ENCODE measurements at regions not wholly inside any gene's neighbourhood (a gene's known extent, or its start where the extent isn't known, plus 50 kb on each side); places are given as distances from the start of the nearest gene placed in this dataset.

DNA sequence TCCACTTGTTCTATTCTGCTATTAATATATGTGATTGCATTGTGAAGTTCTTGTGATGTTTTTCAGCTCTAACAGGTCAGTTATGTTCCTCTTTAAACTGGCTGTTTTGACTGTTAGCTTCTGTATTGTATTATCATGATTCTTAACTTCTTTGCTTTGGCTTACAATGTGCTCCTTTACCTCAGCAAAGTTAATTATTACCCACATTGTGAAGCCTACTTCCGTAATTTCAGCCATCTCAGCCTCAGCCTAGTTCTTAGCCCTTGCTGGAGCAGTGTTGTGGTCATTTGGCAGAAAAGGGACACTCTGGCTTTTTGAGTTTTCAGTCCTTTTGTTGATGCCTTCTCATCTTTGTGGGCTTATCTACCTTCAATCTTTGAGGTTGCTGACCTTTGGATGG lies 440.2 kb downstream of the TBC1D32 start:
- no peaks in the 10 kb centered on the region for H3K36me3 ChIP-seq (ENCODE audit: insufficient read depth)
- H3K4me2 ChIP-seq = no peak overlapping the region
- H3K79me2 ChIP-seq (ENCODE audit: insufficient read depth, low read depth) = no peaks in the 10 kb centered on the region
- H3K4me3 ChIP-seq (IDR thresholded peaks at IDR 0.05; ENCODE audit: insufficient read depth, low read depth, low read length) = no peak overlapping the region
- no peak for TF ChIP-seq CTCF (conservative IDR thresholded peaks at IDR 0.05; ENCODE audit: low read depth, low read length)
- H3K9ac ChIP-seq = no peak overlapping the region
- H3K4me1 ChIP-seq (ENCODE audit: low read depth, poor library complexity, severe bottlenecking) = no peaks in the 10 kb centered on the region
- no peaks in the 10 kb centered on the region for H4K20me1 ChIP-seq (ENCODE audit: insufficient read depth)
- H3K27ac ChIP-seq = no peak overlapping the region
- H2AFZ ChIP-seq (ENCODE audit: low read depth) = no peak overlapping the region
- no peaks in the 10 kb centered on the region for H3K27me3 ChIP-seq (ENCODE audit: insufficient read depth, low read depth)

DNA sequence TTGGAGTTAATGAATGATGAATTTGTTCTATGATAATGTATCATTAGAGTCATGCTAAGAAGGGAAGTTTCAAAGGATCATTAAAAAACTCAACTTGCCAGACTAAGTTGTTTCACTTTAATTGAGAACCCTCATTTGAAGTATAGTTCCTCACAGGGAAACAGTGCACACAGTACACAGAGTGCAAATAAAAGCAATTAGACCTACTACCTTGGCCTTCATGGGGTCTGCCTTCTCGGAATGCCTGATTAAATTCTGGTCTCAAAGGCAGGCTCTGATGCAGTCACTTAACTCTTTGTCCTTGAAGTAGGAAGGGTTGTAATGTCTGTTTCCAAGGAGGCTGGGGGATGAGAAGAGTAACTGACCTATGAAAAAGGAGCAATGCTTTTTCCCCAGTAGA lies 457.3 kb downstream of the TBC1D32 start:
- TF ChIP-seq CTCF (conservative IDR thresholded peaks at IDR 0.05; ENCODE audit: low read depth, low read length) = no peak
- Histone ChIP-seq H3K4me3 (IDR thresholded peaks at IDR 0.05; ENCODE audit: insufficient read depth, low read depth, low read length) (no peak overlapping the region), H3K27me3 (ENCODE audit: insufficient read depth, low read depth) (no peaks in the 10 kb centered on the region), H3K79me2 (ENCODE audit: insufficient read depth, low read depth) (no peaks in the 10 kb centered on the region), H3K36me3 (ENCODE audit: insufficient read depth) (no peaks in the 10 kb centered on the region), H2AFZ (ENCODE audit: low read depth) (no peak overlapping the region), H3K4me1 (ENCODE audit: low read depth, poor library complexity, severe bottlenecking) (no peaks in the 10 kb centered on the region), H3K27ac (no peak overlapping the region), H3K4me2 (no peak overlapping the region), H4K20me1 (ENCODE audit: insufficient read depth) (no peaks in the 10 kb centered on the region), H3K9ac (no peak overlapping the region)

GRCh38 chr6:120876424-120876823 lies 457.9 kb downstream of the TBC1D32 start:
- H3K36me3 ChIP-seq (ENCODE audit: insufficient read depth) = no peaks in the 10 kb centered on the region
- H3K4me2 ChIP-seq = no peak overlapping the region
- no peak overlapping the region for H3K9ac ChIP-seq
- no peak overlapping the region for H3K27ac ChIP-seq
- no peak overlapping the region for H2AFZ ChIP-seq (ENCODE audit: low read depth)
- TF ChIP-seq CTCF (conservative IDR thresholded peaks at IDR 0.05; ENCODE audit: low read depth, low read length) = no peak
- H3K4me1 ChIP-seq (ENCODE audit: low read depth, poor library complexity, severe bottlenecking) = no peaks in the 10 kb centered on the region
- H3K4me3 ChIP-seq (IDR thresholded peaks at IDR 0.05; ENCODE audit: insufficient read depth, low read depth, low read length) = no peak overlapping the region
- H3K27me3 ChIP-seq (ENCODE audit: insufficient read depth, low read depth) = no peaks in the 10 kb centered on the region
- H4K20me1 ChIP-seq (ENCODE audit: insufficient read depth) = no peaks in the 10 kb centered on the region
- no peaks in the 10 kb centered on the region for H3K79me2 ChIP-seq (ENCODE audit: insufficient read depth, low read depth)

- H3K4me2 ChIP-seq = no peak overlapping the region
- no peak overlapping the region for H2AFZ ChIP-seq (ENCODE audit: low read depth)
- TF ChIP-seq CTCF (conservative IDR thresholded peaks at IDR 0.05; ENCODE audit: low read depth, low read length) = no peak
- H3K27me3 ChIP-seq (ENCODE audit: insufficient read depth, low read depth) = no peaks in the 10 kb centered on the region
- no peaks in the 10 kb centered on the region for H3K79me2 ChIP-seq (ENCODE audit: insufficient read depth, low read depth)
- no peaks in the 10 kb centered on the region for H3K36me3 ChIP-seq (ENCODE audit: insufficient read depth)
- no peaks in the 10 kb centered on the region for H3K4me1 ChIP-seq (ENCODE audit: low read depth, poor library complexity, severe bottlenecking)
- no peak overlapping the region for H3K27ac ChIP-seq
- H3K4me3 ChIP-seq (IDR thresholded peaks at IDR 0.05; ENCODE audit: insufficient read depth, low read depth, low read length) = no peak overlapping the region
- H3K9ac ChIP-seq = no peak overlapping the region
- no peaks in the 10 kb centered on the region for H4K20me1 ChIP-seq (ENCODE audit: insufficient read depth)
These were observed 458.4 kb downstream of the TBC1D32 start for GRCh38 chr6:120875900-120876299.

DNA sequence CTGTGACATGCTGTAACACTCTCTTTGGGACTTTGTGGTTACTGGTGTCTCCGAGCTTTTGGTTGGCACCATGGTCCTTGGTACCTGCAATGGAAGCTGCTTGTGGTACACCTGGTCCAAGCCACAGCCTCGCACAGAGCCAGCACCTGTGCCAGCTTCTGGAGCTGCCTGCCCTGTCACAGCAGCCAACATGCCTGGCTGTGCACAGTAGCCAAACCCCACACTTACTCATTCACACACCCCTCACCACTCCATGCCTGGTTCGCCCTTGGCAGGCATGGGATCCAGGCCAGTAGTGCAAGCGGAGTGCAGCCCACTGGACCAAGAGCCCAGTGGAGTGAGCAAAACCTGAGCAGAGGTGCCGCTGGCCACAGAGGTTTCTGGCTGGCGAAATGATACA lies 459.9 kb downstream of the TBC1D32 start:
- Histone ChIP-seq H4K20me1 (ENCODE audit: insufficient read depth) (no peaks in the 10 kb centered on the region), H3K4me1 (ENCODE audit: low read depth, poor library complexity, severe bottlenecking) (no peaks in the 10 kb centered on the region), H2AFZ (ENCODE audit: low read depth) (no peak overlapping the region), H3K27me3 (ENCODE audit: insufficient read depth, low read depth) (no peaks in the 10 kb centered on the region), H3K79me2 (ENCODE audit: insufficient read depth, low read depth) (no peaks in the 10 kb centered on the region), H3K4me3 (IDR thresholded peaks at IDR 0.05; ENCODE audit: insufficient read depth, low read depth, low read length) (no peak overlapping the region), H3K9ac (no peak overlapping the region), H3K27ac (no peak overlapping the region), H3K36me3 (ENCODE audit: insufficient read depth) (no peaks in the 10 kb centered on the region), H3K4me2 (no peak overlapping the region)
- TF ChIP-seq CTCF (conservative IDR thresholded peaks at IDR 0.05; ENCODE audit: low read depth, low read length) = no peak

Data from KMS-11 (cell line).